ENCODE measurements at regions not wholly inside any gene's neighbourhood (a gene's known extent, or its start where the extent isn't known, plus 50 kb on each side); places are given as distances from the start of the nearest gene placed in this dataset.

DNA sequence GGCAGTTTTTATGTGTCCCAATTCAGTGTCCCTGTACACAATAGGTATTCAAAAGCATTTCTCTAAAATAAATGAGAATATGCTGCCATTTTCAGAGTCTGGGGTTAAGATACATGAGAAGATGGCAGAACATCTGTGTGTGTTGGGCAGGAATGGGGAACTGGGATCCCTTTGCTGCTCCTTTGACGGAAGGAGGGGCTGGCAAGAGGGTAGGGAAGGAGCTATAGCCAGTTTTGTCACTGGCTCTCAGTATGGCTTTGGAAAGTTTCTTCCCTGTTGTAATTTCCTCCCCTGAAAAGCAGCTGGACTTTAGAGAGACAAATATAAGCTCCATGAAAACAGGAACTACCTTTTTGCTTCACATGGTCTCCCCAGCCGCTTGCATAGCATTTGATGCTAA is 137.5 kb upstream of the PRR23C start:
- no peaks in the 10 kb centered on the region for H3F3A ChIP-seq (ENCODE audit: low read length, unreplicated experiment)
- no peaks in the 10 kb centered on the region for H3K9me2 ChIP-seq (replicated peaks; ENCODE audit: low read length)
- no peak for ATAC-seq
- H3K9ac ChIP-seq (ENCODE audit: low read length), result no peak overlapping the region
- BruUV-seq (replicated peaks), result no TSS peak
- H2AFZ ChIP-seq (ENCODE audit: low read length), result no peak overlapping the region
- no peak overlapping the region for H3K4me2 ChIP-seq (ENCODE audit: low read length)
- ChIA-PET POLR2A (ENCODE audit: unreplicated experiment) (no interaction called here), CTCF (no interaction called here)
- no peak for TF ChIP-seq EZH2 (IDR thresholded peaks at IDR 0.05; ENCODE audit: low read length, unreplicated experiment)
- TF ChIP-seq EZH2phosphoT487 (IDR thresholded peaks at IDR 0.05; ENCODE audit: borderline replicate concordance, low read length), result no peak
- no peak for TF ChIP-seq CTCF (conservative IDR thresholded peaks at IDR 0.05; ENCODE audit: low read depth, low read length)
- no peak for DNase-seq
- no peak overlapping the region for H3K27ac ChIP-seq (ENCODE audit: low read length)
- H3K36me3 ChIP-seq (ENCODE audit: low read depth, low read length), result no peaks in the 10 kb centered on the region
- no peaks in the 10 kb centered on the region for H3K27me3 ChIP-seq (ENCODE audit: low read length)
- intact Hi-C loops (cut with micrococcal nuclease), result no loop called here
- H3K4me3 ChIP-seq (ENCODE audit: low read length), result no peak overlapping the region
- no peaks in the 10 kb centered on the region for H3K79me2 ChIP-seq (ENCODE audit: low read length)
- no peaks in the 10 kb centered on the region for H3K9me3 ChIP-seq (ENCODE audit: low read length)
- H4K20me1 ChIP-seq (ENCODE audit: low read length), result no peaks in the 10 kb centered on the region
- no peaks in the 10 kb centered on the region for H3K4me1 ChIP-seq (ENCODE audit: insufficient read depth, low read length)

DNA sequence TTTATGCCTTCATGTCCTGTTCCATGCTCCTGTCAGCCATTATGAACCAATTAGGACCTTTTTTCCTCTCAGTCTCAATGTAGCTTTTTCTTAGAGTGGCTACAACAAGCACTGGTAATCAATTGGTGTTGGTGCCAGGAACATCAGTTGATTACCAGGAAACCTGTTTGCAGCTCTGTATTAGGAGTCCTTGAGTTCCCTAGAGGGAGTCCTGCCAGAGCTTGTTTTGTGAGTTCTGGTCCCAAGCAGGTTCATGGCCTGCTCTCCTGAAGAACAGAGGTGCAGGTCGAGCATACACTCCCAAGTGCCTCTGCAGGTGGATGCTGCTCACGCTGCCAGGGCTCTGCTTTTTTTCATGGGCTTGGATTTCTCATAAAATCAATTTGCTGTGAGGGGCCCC is 137.9 kb upstream of the PRR23C start:
- ChIA-PET CTCF (no interaction called here), POLR2A (ENCODE audit: unreplicated experiment) (no interaction called here)
- no peaks in the 10 kb centered on the region for H3K4me1 ChIP-seq (ENCODE audit: insufficient read depth, low read length)

GRCh38 chr3:139185527-139185926 is 140.8 kb upstream of the PRR23C start:
- no peak overlapping the region for H3K4me2 ChIP-seq (ENCODE audit: low read length)

More for the DNA sequence above, 137.9 kb upstream of the PRR23C start:
- Histone ChIP-seq H3K9ac (ENCODE audit: low read length) (no peak overlapping the region), H2AFZ (ENCODE audit: low read length) (no peak overlapping the region), H3K4me2 (ENCODE audit: low read length) (no peak overlapping the region), H3K27ac (ENCODE audit: low read length) (no peak overlapping the region), H3K27me3 (ENCODE audit: low read length) (no peaks in the 10 kb centered on the region), H3F3A (ENCODE audit: low read length, unreplicated experiment) (no peaks in the 10 kb centered on the region), H3K4me3 (ENCODE audit: low read length) (no peak overlapping the region), H3K9me3 (ENCODE audit: low read length) (no peaks in the 10 kb centered on the region), H3K79me2 (ENCODE audit: low read length) (no peaks in the 10 kb centered on the region), H3K36me3 (ENCODE audit: low read depth, low read length) (no peaks in the 10 kb centered on the region), H4K20me1 (ENCODE audit: low read length) (no peaks in the 10 kb centered on the region), H3K9me2 (replicated peaks; ENCODE audit: low read length) (no peaks in the 10 kb centered on the region)
- DNase-seq (no peak), ATAC-seq (no peak)
- BruUV-seq (replicated peaks), result no TSS peak
- intact Hi-C loops (cut with micrococcal nuclease), result no loop called here
- TF ChIP-seq EZH2phosphoT487 (IDR thresholded peaks at IDR 0.05; ENCODE audit: borderline replicate concordance, low read length) (no peak), EZH2 (IDR thresholded peaks at IDR 0.05; ENCODE audit: low read length, unreplicated experiment) (no peak)

More at GRCh38 chr3:139185527-139185926, 140.8 kb upstream of the PRR23C start:
- H2AFZ ChIP-seq (ENCODE audit: low read length), result no peak overlapping the region
- H3K36me3 ChIP-seq (ENCODE audit: low read depth, low read length), result no peaks in the 10 kb centered on the region
- H4K20me1 ChIP-seq (ENCODE audit: low read length), result no peaks in the 10 kb centered on the region
- no peaks in the 10 kb centered on the region for H3K27me3 ChIP-seq (ENCODE audit: low read length)
- no peaks in the 10 kb centered on the region for H3K4me1 ChIP-seq (ENCODE audit: insufficient read depth, low read length)
- ChIA-PET CTCF (no interaction called here), POLR2A (ENCODE audit: unreplicated experiment) (no interaction called here)
- H3K9me2 ChIP-seq (replicated peaks; ENCODE audit: low read length), result no peaks in the 10 kb centered on the region
- intact Hi-C loops (cut with micrococcal nuclease), result no loop called here
- DNase-seq, result no peak
- H3K27ac ChIP-seq (ENCODE audit: low read length), result no peak overlapping the region
- TF ChIP-seq CTCF (conservative IDR thresholded peaks at IDR 0.05; ENCODE audit: low read depth, low read length) (no peak), EZH2 (IDR thresholded peaks at IDR 0.05; ENCODE audit: low read length, unreplicated experiment) (no peak), EZH2phosphoT487 (IDR thresholded peaks at IDR 0.05; ENCODE audit: borderline replicate concordance, low read length) (no peak)
- no peak for ATAC-seq
- no TSS peak for BruUV-seq (replicated peaks)
- H3K9me3 ChIP-seq (ENCODE audit: low read length), result no peaks in the 10 kb centered on the region
- no peaks in the 10 kb centered on the region for H3F3A ChIP-seq (ENCODE audit: low read length, unreplicated experiment)
- H3K9ac ChIP-seq (ENCODE audit: low read length), result no peak overlapping the region
- H3K4me3 ChIP-seq (ENCODE audit: low read length), result no peak overlapping the region
- no peaks in the 10 kb centered on the region for H3K79me2 ChIP-seq (ENCODE audit: low read length)
